Thyroid gland (tissue), 4 donors: ENCODE measurements at regions not wholly inside any gene's neighbourhood (a gene's known extent, or its start where the extent isn't known, plus 50 kb on each side); places are given as distances from the start of the nearest gene placed in this dataset.

Experiments
- DNase-seq, 2 donors: peaks; one replicate each; pipeline ENCODE4 v3.0.0-alpha.2; 2019
- H3K27ac ChIP-seq, 3 donors: fragments of 200-600 bp; sonication (generic); 1 replicate in 2 of 3; 2 replicates in 1 of 3; pipeline ENCODE4 v1.5.1; 2016 to 2019; ENCODE audit warnings: mild to moderate bottlenecking in 1 of 3, moderate library complexity in 1 of 3
- H3K27me3 ChIP-seq: fragments of 200-600 bp; sonication (generic); one replicate; pipeline ENCODE4 v1.5.1; 2019
- H3K36me3 ChIP-seq, 2 donors: fragments of 200-600 bp; sonication (generic); one replicate each; pipeline ENCODE4 v1.5.1; 2016 to 2019
- H3K4me1 ChIP-seq, 2 donors: fragments of 200-600 bp; sonication (generic); one replicate each; pipeline ENCODE4 v1.5.1; 2017 to 2019
- H3K4me3 ChIP-seq, 3 donors: fragments of 200-600 bp; sonication (generic); replicated peaks in 1 of 3; 1 replicate in 2 of 3; 2 replicates in 1 of 3; pipeline ENCODE4 v1.5.1; 2016; ENCODE audit warnings: mild to moderate bottlenecking in 1 of 3
- H3K9me3 ChIP-seq: fragments of 200-600 bp; sonication (generic); one replicate; pipeline ENCODE4 v1.5.1; 2017
- POLR2A ChIP-seq, 2 donors: fragments of 450-650 bp; IDR thresholded peaks; one replicate each; pipeline ENCODE4 v1.6.1; 2017; ENCODE audit warnings: antibody characterized with exemption in 2 of 2, mild to moderate bottlenecking in 2 of 2, moderate library complexity in 1 of 2
- WGBS, 2 donors: methylation state at CpG; one replicate each; pipeline ENCODE4 v1.1.5; 2017; 5-methylcytosine and 5-hydroxymethylcytosine counted together
- intact Hi-C: fragments of 100-400 bp; cut with DNase I; formaldehyde crosslinking; loops from one replicate; pipeline ENCODE4 v1.15.1; 2023
- TF ChIP-seq, protein P1 (sequence below), 6 experiments: fragments of 200-600 bp in 3 of 6; fragments of 450-650 bp in 3 of 6; sonication (generic) in 3 of 6; IDR thresholded peaks; one replicate each; pipeline ENCODE4 v1.5.1; 2016 to 2019; ENCODE audit warnings: antibody characterized with exemption in 6 of 6, mild to moderate bottlenecking in 2 of 6, inconsistent platforms in 1 of 6, moderate library complexity in 1 of 6

DNA sequence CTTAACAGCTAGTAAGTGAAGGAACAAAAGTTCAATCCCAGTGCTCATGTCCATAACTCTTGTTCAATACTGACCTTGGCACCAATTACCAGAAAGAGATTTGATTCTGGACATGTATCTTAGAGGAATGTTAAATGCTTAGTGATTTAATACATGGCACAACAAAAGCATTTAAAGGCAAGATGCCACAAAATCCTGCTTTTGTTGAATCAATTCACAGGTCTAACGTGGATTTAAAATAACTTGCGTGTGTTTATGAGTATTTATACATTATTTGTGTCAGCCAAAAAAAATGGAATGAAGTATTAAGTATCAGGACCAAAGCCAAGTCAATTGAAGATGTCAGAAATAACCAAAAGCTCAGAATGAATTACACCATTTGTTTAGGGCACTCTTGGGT, 85.4 kb upstream of the GIMD1 start:
- Histone ChIP-seq H3K4me3 (no peak overlapping the region), H3K9me3 (no peaks in the 10 kb centered on the region), H3K4me1 (no peaks in the 10 kb centered on the region), H3K27ac (no peak overlapping the region), H3K27me3 (no peaks in the 10 kb centered on the region), H3K36me3 (no peaks in the 10 kb centered on the region)
- no peak for DNase-seq
- no peak for TF ChIP-seq POLR2A (IDR thresholded peaks at IDR 0.05)
- TF ChIP-seq, protein P1, sequence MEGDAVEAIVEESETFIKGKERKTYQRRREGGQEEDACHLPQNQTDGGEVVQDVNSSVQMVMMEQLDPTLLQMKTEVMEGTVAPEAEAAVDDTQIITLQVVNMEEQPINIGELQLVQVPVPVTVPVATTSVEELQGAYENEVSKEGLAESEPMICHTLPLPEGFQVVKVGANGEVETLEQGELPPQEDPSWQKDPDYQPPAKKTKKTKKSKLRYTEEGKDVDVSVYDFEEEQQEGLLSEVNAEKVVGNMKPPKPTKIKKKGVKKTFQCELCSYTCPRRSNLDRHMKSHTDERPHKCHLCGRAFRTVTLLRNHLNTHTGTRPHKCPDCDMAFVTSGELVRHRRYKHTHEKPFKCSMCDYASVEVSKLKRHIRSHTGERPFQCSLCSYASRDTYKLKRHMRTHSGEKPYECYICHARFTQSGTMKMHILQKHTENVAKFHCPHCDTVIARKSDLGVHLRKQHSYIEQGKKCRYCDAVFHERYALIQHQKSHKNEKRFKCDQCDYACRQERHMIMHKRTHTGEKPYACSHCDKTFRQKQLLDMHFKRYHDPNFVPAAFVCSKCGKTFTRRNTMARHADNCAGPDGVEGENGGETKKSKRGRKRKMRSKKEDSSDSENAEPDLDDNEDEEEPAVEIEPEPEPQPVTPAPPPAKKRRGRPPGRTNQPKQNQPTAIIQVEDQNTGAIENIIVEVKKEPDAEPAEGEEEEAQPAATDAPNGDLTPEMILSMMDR (IDR thresholded peaks at IDR 0.05): no peak
- intact Hi-C loops: no loop called here
- WGBS, 2 donors: 67 to 68% methylated on average over 2 of the region's 2 CpGs

- WGBS, 2 donors: 89 to 95% methylated on average over 1 of the region's 1 CpG
- intact Hi-C loops: no loop called here
- H3K27ac ChIP-seq: no peak overlapping the region
- no peak for DNase-seq
- no peaks in the 10 kb centered on the region for H3K36me3 ChIP-seq
- no peak overlapping the region for H3K4me3 ChIP-seq
- H3K4me1 ChIP-seq: no peaks in the 10 kb centered on the region
- no peaks in the 10 kb centered on the region for H3K27me3 ChIP-seq
- no peaks in the 10 kb centered on the region for H3K9me3 ChIP-seq
- TF ChIP-seq, protein P1 (IDR thresholded peaks at IDR 0.05): no peak
- no peak for TF ChIP-seq POLR2A (IDR thresholded peaks at IDR 0.05)
Observed at GRCh38 chr4:106451091-106451490, 82.5 kb upstream of the GIMD1 start.

- Histone ChIP-seq H3K9me3 (no peaks in the 10 kb centered on the region), H3K27me3 (no peaks in the 10 kb centered on the region), H3K4me1 (no peaks in the 10 kb centered on the region), H3K27ac (no peak overlapping the region), H3K36me3 (no peaks in the 10 kb centered on the region), H3K4me3 (no peak overlapping the region)
- no peak for DNase-seq
- intact Hi-C loops: no loop called here
- 65 to 89% methylated on average over 3 of the region's 3 CpGs for WGBS, 2 donors
- TF ChIP-seq, protein P1 (IDR thresholded peaks at IDR 0.05): no peak
- no peak for TF ChIP-seq POLR2A (IDR thresholded peaks at IDR 0.05)
Observed at GRCh38 chr4:106450249-106450648, 81.7 kb upstream of the GIMD1 start.

DNA sequence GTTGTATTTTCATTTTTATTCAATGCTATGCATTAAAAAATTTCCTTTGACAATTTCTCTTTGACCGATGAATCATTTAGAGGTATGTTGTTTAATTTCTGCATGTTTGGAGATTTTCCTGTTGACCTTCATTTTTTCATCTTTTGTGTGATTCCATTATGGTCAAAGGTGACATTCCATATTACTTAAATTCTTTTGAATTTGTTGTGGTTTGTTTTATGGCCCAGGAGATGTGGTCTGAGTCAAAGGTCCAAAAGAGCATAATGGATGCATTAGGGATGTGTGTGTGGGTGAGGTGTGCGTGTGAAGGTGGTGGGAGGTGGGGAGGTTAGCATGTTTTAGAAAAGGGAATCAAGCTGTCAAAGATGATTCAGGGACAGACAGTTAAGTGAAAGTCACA, 76.0 kb upstream of the GIMD1 start:
- Histone ChIP-seq H3K4me1 (no peaks in the 10 kb centered on the region), H3K36me3 (no peaks in the 10 kb centered on the region), H3K4me3 (no peak overlapping the region), H3K27me3 (no peaks in the 10 kb centered on the region), H3K9me3 (no peaks in the 10 kb centered on the region), H3K27ac (no peak overlapping the region)
- intact Hi-C loops: no loop called here
- no peak for DNase-seq
- TF ChIP-seq, protein P1 (IDR thresholded peaks at IDR 0.05): no peak
- no peak for TF ChIP-seq POLR2A (IDR thresholded peaks at IDR 0.05)
- 89 to 92% methylated on average over 2 of the region's 2 CpGs for WGBS, 2 donors

DNA sequence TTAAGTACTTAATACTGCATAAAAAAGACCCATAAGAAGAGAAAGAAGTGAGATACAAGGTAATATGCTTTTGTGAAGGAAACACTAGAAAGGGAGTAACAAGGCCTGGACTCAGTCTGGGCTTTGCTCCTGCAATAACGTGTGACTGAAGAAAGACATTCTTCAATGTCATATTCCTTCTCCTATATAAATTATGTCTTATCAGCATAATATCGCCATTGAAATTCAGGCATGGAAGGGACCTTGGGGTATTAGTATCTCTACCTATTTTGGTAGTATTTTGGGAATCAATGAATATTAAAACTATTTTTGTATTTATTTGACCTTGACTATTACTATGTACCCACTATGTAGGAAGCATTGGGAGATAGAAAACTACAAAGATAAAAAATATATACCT, 62.2 kb upstream of the GIMD1 start:
- Histone ChIP-seq H3K27me3 (no peaks in the 10 kb centered on the region), H3K36me3 (no peaks in the 10 kb centered on the region), H3K9me3 (no peaks in the 10 kb centered on the region), H3K27ac (no peak overlapping the region), H3K4me1 (no peaks in the 10 kb centered on the region), H3K4me3 (no peak overlapping the region)
- no peak for DNase-seq
- TF ChIP-seq, protein P1 (IDR thresholded peaks at IDR 0.05): no peak
- no peak for TF ChIP-seq POLR2A (IDR thresholded peaks at IDR 0.05)
- intact Hi-C loops: no loop called here
- 89 to 90% methylated on average over 2 of the region's 2 CpGs for WGBS, 2 donors
